Esophagus (tissue), 2 donors: ENCODE measurements at regions not wholly inside any gene's neighbourhood (a gene's known extent, or its start where the extent isn't known, plus 50 kb on each side); places are given as distances from the start of the nearest gene placed in this dataset.

ENCODE experiments used
- H3K27ac ChIP-seq, 2 donors: one replicate each; pipeline ENCODE4 v1.5.1; 2013; ENCODE audit warnings: low read depth in 2 of 2, mild to moderate bottlenecking in 2 of 2, inconsistent platforms in 1 of 2, low read length in 1 of 2, moderate library complexity in 1 of 2
- H3K27me3 ChIP-seq, 2 donors: one replicate each; pipeline ENCODE4 v1.6.1; 2013; ENCODE audit warnings: low read length in 2 of 2, control low read depth in 1 of 2, mild to moderate bottlenecking in 1 of 2; ENCODE audit not compliant: insufficient read depth in 2 of 2, control insufficient read depth in 1 of 2
- H3K36me3 ChIP-seq, 2 donors: one replicate each; pipeline ENCODE4 v1.6.1; 2013; ENCODE audit warnings: low read length in 1 of 2; ENCODE audit not compliant: control insufficient read depth in 2 of 2, insufficient read depth in 2 of 2
- H3K4me1 ChIP-seq, 2 donors: one replicate each; pipeline ENCODE4 v1.6.1; 2013; ENCODE audit warnings: low read length in 1 of 2; ENCODE audit not compliant: control insufficient read depth in 2 of 2, insufficient read depth in 2 of 2
- H3K4me3 ChIP-seq, 2 donors: one replicate each; pipeline ENCODE4 v1.5.1; 2013; ENCODE audit warnings: low read length in 2 of 2, mild to moderate bottlenecking in 2 of 2, low read depth in 1 of 2, moderate library complexity in 1 of 2
- H3K9me3 ChIP-seq, 2 donors: one replicate each; pipeline ENCODE4 v1.6.1; 2013; ENCODE audit warnings: mild to moderate bottlenecking in 2 of 2, low read depth in 1 of 2, low read length in 1 of 2, moderate library complexity in 1 of 2; ENCODE audit not compliant: control insufficient read depth in 2 of 2, insufficient read depth in 1 of 2
- WGBS, 2 donors: extraction: QIAGEN DNeasy Blood & Tissue Kit; methylation state at CpG; one replicate each; pipeline ENCODE4 v1.1.7; 2013; 5-methylcytosine and 5-hydroxymethylcytosine counted together
- donor health status: healthy with polysubstance abuse.
- donor health status: Bipolar disorder and iron deficiency.

DNA sequence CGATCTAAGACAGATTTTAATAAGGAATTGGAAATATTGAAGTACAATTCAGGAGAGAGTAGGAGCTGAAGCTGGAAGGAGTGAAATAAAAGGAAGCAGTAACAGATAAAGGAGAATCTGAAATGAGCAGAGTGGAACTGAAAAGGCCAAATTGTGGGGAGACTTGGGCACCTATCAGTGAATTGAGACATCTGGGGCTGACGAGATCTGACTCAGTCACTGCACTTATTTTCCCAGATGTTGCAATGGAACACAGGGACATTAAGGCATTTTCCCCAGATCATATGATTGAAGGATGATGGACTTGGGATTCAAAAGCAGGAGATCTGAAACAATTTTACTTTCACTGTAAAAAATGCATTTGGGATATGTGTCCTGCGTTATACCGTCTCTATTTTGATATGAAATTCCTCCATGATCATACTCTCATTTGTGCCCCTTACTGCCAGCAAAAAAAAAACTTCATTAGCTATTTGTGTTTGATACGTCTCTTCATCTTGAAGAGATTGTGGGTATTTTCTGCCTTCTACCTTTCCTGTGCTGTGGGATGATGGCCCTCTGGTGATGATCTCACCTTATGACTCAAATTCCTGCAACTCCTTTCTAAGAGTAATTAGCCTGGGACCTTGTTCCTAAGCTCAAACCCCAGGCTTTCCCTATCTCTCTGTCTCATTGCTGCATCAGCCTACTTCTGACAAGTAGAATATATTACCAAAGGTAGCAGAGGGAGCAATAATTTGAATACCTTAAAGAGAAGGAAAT, 278.5 kb upstream of the MAN1A1 start:
- WGBS, 2 donors, result 69 to 74% methylated on average over 5 of the region's 5 CpGs
- Histone ChIP-seq H3K9me3 (no peaks in the 10 kb centered on the region), H3K4me3 (no peak overlapping the region)

DNA sequence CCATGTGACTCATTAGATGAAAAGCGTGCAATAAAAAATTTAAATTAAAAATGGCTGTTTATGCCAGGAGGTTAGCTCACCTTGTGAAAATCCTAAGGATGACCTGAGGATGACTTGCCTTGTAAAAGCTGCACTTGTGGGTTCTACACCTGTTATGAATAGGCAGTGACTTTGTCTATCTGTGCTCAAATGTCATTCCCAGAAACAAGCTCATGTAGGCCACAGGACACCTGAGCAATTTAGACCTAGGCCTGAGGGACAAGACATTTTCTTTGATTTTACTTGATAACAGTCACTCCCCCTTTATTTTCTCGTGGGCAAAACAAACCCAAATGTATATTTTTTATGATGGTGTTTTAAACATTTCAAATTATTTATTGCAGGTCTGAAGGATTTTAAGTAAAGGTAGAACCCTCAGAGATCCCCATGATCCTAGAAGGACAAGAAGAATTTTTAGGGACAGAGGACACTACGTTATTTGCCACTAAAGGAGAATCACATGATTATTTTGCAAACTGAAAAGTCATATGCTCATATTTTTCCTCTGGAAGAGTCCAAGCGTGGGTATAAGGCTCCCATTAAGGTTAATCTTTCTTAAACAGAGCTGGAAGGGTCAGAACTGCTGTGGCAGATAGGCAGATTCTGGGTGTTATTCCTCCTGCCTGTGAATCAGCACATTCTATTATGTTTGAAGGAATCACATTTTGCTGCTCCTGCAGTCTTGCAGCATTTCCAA, 277.5 kb upstream of the MAN1A1 start:
- H3K4me3 ChIP-seq, result no peak overlapping the region
- WGBS, 2 donors, result 79 to 82% methylated on average over 4 of the region's 4 CpGs
- H3K27me3 ChIP-seq, result no peaks in the 10 kb centered on the region
- H3K27ac ChIP-seq, result no peak overlapping the region
- no peaks in the 10 kb centered on the region for H3K4me1 ChIP-seq
- H3K9me3 ChIP-seq, result no peaks in the 10 kb centered on the region
- no peaks in the 10 kb centered on the region for H3K36me3 ChIP-seq

More for the DNA sequence above, 278.5 kb upstream of the MAN1A1 start:
- Histone ChIP-seq H3K27me3 (no peaks in the 10 kb centered on the region), H3K27ac (no peak overlapping the region), H3K4me1 (no peaks in the 10 kb centered on the region), H3K36me3 (no peaks in the 10 kb centered on the region)

DNA sequence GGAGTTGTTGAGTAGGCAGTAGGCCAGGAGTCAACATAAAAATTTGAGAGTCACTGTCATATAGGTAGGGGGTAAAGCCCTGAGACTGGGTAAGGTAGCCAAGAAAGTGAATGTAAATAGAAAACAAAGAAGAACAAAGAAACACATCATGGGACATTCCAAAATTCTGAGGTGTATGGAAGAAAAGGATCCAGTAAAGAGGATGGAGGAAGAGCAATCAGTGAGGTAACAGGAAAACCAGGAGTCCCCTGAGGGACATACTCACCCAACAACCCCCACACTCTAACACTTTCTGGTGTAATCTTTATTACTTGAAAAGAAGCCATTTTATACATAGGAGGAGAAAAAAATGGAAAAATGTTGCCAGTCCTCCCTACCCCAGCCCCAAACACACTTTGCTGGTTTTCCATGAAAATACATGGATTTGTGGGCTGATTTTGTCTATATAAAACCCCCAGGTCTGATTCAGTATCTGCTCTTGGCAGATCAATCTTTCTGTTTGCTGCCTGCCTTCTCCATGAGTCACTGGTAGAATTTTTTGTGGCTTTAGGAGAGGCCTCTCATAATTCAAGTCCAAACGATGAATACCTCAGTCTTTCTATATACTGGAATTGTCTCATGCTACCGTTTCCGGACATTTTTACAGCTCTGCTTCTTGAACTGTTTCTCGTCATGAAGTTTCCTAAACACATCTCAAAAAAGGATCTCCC, 271.4 kb upstream of the MAN1A1 start:
- Histone ChIP-seq H3K27me3 (no peaks in the 10 kb centered on the region), H3K4me3 (no peak overlapping the region), H3K9me3 (no peaks in the 10 kb centered on the region), H3K4me1 (no peaks in the 10 kb centered on the region), H3K27ac (no peak overlapping the region), H3K36me3 (no peaks in the 10 kb centered on the region)
- 44 to 76% methylated on average over 4 of the region's 4 CpGs for WGBS, 2 donors

DNA sequence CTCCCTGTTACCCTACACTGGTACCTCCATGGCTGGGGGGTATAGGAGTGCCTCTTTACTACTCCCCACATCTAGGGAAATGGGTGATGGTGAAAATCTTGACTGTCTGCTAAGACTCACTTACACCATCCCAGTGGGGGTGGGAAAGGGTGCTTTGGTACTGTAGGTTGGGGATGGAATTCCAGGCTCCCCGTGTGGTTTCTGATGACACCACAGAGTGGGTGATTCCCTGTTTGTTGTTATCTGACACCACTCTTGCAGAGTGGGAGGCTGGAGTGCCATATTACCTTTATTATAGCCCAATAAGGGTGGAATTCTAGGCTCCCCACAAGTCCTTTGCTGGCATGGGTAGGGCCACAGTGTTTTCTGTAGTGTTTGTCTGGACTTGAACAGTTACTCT, 264.6 kb upstream of the MAN1A1 start:
- Histone ChIP-seq H3K27ac (no peak overlapping the region), H3K36me3 (no peaks in the 10 kb centered on the region), H3K9me3 (no peaks in the 10 kb centered on the region), H3K27me3 (no peaks in the 10 kb centered on the region), H3K4me3 (no peak overlapping the region), H3K4me1 (no peaks in the 10 kb centered on the region)
- WGBS, 2 donors, result 64 to 78% methylated on average over 1 of the region's 1 CpG

DNA sequence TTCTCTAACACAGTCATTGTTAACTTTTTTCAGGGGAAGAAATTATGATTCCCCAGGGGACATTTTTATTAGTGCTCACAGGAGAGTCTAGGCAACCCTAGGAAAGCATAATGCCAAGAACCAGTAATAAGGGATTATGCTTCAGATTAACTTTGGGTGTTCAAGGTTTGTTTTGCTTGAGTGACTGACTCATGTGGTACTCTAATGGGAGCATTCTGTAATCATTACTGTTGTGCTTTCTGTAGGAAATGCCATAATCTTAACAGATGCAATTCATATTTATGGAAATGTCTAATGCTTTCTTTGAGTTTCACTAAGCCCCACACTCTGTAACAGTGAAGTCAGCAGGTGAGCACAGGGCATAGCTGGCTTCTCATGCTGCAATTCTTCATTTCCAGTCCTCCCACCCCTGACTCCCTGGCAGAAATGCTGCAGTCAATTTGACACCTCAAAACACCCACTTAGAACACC, 263.4 kb upstream of the MAN1A1 start:
- H3K27me3 ChIP-seq, result no peaks in the 10 kb centered on the region
- H3K9me3 ChIP-seq, result no peaks in the 10 kb centered on the region
- H3K4me1 ChIP-seq, result no peaks in the 10 kb centered on the region
- H3K4me3 ChIP-seq, result no peak overlapping the region
- H3K27ac ChIP-seq, result no peak overlapping the region
- H3K36me3 ChIP-seq, result no peaks in the 10 kb centered on the region

DNA sequence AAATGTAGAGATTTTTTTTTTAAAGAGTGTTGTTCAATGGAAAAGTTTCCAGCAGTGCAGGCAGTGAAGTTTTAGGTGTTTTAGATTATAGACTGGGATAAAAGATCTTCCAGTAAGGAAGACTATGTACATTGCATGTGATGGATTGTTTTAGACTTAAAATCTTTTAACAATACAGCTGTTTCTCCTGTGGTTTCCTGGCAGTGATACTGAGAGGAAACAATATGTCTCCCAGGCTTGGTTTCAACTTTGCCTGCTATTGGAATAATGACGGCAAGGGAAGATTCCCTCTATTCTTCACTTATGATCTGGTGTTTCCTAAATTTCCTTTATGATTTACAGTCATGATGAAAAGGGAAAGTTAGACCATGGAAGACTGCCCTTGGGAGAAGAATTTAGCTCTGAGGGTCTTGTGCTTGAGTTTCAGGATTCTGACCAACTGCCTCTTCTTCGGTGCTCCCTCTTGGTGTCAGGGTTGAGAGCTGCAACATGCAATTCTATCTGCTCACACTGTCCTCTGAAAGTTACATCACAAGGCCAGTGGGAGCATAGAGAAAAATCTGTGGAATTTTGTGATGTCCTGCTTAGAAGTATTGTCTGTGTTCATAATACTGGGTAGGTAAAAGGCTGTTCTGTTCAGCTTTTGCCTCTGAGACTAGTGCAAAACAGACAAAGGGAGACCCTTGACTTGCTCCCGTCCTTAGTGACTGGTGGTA, 262.8 kb upstream of the MAN1A1 start:
- Histone ChIP-seq H3K4me1 (no peaks in the 10 kb centered on the region), H3K27me3 (no peaks in the 10 kb centered on the region), H3K4me3 (no peak overlapping the region), H3K36me3 (no peaks in the 10 kb centered on the region), H3K27ac (no peak overlapping the region), H3K9me3 (no peaks in the 10 kb centered on the region)
- 64% methylated on average over 3 of the region's 3 CpGs for WGBS, 2 donors

DNA sequence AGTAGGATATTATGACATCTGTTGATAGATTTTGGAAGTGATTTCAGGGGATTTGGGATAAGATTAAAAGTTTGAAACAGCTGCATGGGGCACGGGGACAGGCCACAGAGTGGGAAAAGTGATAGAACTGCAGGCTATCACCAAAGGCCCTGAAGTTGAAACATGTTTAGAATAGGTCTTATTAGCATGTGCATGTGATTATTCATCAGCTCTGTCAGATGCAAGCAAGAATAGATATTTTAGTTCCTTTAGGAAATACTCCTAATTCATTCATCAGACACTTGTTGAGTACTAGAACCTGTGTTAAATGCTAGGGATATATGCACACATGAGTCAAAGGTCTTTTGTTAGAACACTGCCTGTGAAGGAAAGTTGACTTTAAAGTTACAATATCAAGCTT, 261.2 kb upstream of the MAN1A1 start:
- 85 to 87% methylated on average over 1 of the region's 1 CpG for WGBS, 2 donors
- Histone ChIP-seq H3K4me1 (no peaks in the 10 kb centered on the region), H3K27ac (no peak overlapping the region), H3K36me3 (no peaks in the 10 kb centered on the region), H3K4me3 (no peak overlapping the region), H3K27me3 (no peaks in the 10 kb centered on the region), H3K9me3 (no peaks in the 10 kb centered on the region)

DNA sequence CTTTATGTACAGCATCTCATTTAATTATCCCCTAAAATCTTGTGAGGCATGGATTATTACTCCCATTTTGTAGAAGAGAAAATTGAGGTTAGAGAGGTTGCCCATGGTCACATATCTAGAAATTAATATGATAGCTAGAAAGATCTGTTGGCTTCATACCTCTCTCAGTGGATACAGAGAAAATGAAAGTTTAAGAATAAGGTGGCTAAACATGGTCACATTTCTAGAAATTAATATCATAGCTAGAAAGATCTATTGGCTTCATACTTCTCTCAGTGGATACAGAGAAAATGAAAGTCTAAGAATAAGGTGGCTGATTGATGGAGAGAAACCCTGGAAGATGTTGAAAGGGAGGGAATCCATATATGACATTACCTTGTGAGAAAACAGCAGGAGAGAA, 260.7 kb upstream of the MAN1A1 start:
- no peaks in the 10 kb centered on the region for H3K9me3 ChIP-seq
- H3K27ac ChIP-seq, result no peak overlapping the region
- H3K27me3 ChIP-seq, result no peaks in the 10 kb centered on the region
- no peaks in the 10 kb centered on the region for H3K36me3 ChIP-seq
- no peak overlapping the region for H3K4me3 ChIP-seq
- H3K4me1 ChIP-seq, result no peaks in the 10 kb centered on the region

DNA sequence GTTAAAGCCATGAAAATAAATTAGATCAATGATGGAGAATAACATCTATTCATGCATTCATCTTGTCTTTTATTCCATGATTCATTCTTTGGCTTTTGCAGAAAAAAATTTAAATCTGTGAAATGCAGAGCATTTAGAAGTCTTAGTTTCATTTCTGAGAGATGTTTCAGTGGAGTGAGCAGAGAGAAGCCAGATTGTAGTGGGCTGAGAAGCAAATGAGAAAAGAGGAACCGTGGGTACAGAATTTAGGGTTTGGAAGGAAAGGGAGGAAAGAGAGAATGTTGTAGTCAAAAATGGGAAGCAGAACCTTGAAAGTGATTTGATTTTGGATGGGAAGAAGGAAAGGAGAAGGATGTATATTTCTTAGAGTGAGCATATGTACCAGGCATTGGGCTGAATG, 260.3 kb upstream of the MAN1A1 start:
- WGBS, 2 donors, result 81 to 85% methylated on average over 1 of the region's 1 CpG
- no peaks in the 10 kb centered on the region for H3K36me3 ChIP-seq
- no peaks in the 10 kb centered on the region for H3K9me3 ChIP-seq
- H3K4me3 ChIP-seq, result no peak overlapping the region
- no peaks in the 10 kb centered on the region for H3K27me3 ChIP-seq
- no peak overlapping the region for H3K27ac ChIP-seq
- no peaks in the 10 kb centered on the region for H3K4me1 ChIP-seq
